ENCODE measurements at regions not wholly inside any gene's neighbourhood (a gene's known extent, or its start where the extent isn't known, plus 50 kb on each side); places are given as distances from the start of the nearest gene placed in this dataset.

DNA sequence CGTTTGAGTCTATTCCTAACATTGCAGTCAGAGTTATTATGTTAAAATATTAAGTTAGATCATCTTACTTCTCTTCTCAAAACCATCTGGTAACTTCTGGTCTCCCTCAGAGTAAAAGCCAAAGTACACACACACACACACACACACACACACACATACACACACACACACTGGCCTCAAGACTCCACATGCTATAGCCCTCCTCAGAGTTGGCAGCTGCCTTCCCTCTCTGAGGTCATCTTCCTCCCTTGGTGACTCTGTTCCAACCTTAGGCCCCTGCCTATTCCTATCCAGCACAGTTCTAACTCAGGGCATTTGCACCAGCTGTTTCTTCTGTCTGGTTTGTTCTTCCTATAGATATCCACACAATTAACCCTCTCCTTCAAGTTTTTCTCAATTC is 272.0 kb upstream of the SESN3 start:
- no peak for TF ChIP-seq TAF1 (IDR thresholded peaks at IDR 0.05; ENCODE audit: low read depth)
- TF ChIP-seq YY1 (IDR thresholded peaks at IDR 0.05; ENCODE audit: low read depth): no peak
- TF ChIP-seq EP300 (IDR thresholded peaks at IDR 0.05; ENCODE audit: borderline replicate concordance): no peak
- no peak for TF ChIP-seq EGR1 (IDR thresholded peaks at IDR 0.05)
- TF ChIP-seq, protein P1, sequence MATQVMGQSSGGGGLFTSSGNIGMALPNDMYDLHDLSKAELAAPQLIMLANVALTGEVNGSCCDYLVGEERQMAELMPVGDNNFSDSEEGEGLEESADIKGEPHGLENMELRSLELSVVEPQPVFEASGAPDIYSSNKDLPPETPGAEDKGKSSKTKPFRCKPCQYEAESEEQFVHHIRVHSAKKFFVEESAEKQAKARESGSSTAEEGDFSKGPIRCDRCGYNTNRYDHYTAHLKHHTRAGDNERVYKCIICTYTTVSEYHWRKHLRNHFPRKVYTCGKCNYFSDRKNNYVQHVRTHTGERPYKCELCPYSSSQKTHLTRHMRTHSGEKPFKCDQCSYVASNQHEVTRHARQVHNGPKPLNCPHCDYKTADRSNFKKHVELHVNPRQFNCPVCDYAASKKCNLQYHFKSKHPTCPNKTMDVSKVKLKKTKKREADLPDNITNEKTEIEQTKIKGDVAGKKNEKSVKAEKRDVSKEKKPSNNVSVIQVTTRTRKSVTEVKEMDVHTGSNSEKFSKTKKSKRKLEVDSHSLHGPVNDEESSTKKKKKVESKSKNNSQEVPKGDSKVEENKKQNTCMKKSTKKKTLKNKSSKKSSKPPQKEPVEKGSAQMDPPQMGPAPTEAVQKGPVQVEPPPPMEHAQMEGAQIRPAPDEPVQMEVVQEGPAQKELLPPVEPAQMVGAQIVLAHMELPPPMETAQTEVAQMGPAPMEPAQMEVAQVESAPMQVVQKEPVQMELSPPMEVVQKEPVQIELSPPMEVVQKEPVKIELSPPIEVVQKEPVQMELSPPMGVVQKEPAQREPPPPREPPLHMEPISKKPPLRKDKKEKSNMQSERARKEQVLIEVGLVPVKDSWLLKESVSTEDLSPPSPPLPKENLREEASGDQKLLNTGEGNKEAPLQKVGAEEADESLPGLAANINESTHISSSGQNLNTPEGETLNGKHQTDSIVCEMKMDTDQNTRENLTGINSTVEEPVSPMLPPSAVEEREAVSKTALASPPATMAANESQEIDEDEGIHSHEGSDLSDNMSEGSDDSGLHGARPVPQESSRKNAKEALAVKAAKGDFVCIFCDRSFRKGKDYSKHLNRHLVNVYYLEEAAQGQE (IDR thresholded peaks at IDR 0.05; ENCODE audit: low read depth): no peak
- no peak for TF ChIP-seq CREB1 (IDR thresholded peaks at IDR 0.05; ENCODE audit: low read depth)
- no peak for TF ChIP-seq RAD21 (IDR thresholded peaks at IDR 0.05; ENCODE audit: low read depth)
- TF ChIP-seq, protein P2, sequence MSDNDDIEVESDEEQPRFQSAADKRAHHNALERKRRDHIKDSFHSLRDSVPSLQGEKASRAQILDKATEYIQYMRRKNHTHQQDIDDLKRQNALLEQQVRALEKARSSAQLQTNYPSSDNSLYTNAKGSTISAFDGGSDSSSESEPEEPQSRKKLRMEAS (IDR thresholded peaks at IDR 0.05): no peak
- no peak for TF ChIP-seq FOXM1 (IDR thresholded peaks at IDR 0.05; ENCODE audit: borderline replicate concordance, low read depth)
- TF ChIP-seq CEBPB (IDR thresholded peaks at IDR 0.05): no peak
- TF ChIP-seq NFIC (IDR thresholded peaks at IDR 0.05): no peak
- TF ChIP-seq, protein P3, sequence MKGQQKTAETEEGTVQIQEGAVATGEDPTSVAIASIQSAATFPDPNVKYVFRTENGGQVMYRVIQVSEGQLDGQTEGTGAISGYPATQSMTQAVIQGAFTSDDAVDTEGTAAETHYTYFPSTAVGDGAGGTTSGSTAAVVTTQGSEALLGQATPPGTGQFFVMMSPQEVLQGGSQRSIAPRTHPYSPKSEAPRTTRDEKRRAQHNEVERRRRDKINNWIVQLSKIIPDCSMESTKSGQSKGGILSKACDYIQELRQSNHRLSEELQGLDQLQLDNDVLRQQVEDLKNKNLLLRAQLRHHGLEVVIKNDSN (IDR thresholded peaks at IDR 0.05): no peak
- TF ChIP-seq TEAD4 (IDR thresholded peaks at IDR 0.05): no peak
